Activated gamma-delta T cell treated with Interleukin-2 at 50 U/mL for 16 hours (primary cell): ENCODE measurements at regions not wholly inside any gene's neighbourhood (a gene's known extent, or its start where the extent isn't known, plus 50 kb on each side); places are given as distances from the start of the nearest gene placed in this dataset.
"Not testable (repeated sequence)": the region's sequence is repeated elsewhere in the genome, so short reads cannot be mapped to it uniquely, and the experiment has no call there.

Experiments used
- DNase-seq: peaks from one replicate; pipeline ENCODE4 v3.0.0-alpha.2; 2020

DNA sequence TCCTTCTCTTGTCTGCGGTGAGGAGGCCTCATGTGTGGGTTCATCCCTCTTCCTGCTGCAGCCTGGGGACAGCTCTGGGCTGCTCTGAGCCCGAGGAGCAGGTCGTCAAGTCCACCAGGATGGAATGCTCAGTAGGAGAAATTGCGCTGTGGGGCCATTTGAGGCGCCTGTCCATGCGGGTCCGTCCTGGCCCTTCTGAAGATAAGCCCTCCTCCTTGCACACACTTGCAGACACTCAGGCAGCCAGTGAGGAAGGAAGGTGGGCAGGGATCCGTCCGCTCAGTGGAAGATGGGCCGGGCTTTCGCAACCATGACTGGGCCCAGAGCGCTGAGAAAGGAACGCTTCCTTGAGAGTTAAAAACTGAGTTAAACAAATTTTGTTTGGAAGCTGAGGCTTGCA lies 356.8 kb downstream of the GLRX3 start:
- no peak for DNase-seq

DNA sequence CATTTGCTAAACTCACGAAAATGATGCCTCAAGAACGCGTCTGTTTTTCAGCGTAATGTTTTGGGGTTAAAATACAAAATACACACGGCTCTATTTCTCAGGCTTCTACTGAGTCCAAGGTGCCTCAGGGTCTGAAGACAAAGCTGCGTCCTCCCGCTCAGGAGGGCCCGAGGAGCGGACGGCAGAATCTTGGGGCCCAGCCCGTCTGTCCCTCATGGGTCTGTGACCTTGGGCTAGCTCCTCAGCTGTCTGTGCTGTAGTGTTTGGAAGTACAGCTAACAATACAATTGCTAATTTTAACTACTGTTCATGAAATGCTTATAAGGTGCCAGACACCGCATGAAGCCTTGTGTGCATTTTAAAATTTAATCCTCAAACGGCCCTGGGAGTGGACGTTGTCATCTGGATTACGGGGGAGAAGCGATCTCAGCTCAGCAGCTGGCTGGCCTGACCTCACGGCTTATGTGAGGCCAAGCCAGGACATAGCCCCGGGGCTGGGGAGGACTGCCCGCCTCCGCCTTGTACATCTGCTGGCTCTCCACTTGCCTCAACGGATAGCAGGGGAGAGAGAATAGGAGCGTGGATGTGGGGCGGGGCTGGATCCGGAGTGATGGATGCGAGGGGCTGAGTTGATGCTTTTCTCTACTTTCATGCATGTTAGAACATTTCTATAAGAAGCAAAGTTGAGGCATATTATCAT lies 357.4 kb downstream of the GLRX3 start:
- DNase-seq: no peak

DNA sequence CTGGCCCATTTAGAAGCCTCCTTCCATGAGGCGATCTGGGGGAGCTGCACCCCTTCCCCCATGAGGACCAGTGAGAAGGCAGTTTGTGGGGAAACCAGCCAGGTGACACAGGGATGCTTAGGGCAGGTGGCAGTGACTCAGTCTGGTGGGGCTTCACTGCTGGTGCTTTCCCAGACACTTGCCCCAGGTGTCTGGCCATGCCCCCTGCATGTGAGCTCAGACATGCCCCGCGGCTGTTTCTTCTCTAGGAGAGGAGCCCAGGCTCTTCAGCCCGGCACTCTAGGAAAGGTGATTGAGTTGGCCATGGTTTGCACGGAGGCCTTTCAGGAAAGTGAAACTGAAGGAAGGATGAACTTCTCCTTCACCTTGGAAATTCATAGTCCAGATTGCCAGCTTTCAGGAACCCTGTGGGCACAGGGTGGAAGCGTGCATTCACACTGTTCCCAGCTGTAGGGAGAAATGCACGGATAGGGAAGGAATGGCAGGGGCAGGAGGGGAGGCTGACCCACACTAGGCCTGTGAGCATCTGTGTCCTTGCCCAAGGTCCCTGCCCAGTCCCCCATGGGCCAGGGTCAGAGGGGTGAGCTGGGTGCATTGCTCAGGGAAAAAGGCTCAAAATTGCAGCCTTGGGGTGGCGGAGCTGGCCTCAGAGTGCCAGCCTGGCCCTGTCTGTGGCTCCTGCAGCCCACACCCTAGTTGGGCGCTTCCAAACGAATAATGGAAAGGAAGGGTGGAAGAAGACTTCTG lies 359.1 kb downstream of the GLRX3 start:
- DNase-seq: no peak

DNA sequence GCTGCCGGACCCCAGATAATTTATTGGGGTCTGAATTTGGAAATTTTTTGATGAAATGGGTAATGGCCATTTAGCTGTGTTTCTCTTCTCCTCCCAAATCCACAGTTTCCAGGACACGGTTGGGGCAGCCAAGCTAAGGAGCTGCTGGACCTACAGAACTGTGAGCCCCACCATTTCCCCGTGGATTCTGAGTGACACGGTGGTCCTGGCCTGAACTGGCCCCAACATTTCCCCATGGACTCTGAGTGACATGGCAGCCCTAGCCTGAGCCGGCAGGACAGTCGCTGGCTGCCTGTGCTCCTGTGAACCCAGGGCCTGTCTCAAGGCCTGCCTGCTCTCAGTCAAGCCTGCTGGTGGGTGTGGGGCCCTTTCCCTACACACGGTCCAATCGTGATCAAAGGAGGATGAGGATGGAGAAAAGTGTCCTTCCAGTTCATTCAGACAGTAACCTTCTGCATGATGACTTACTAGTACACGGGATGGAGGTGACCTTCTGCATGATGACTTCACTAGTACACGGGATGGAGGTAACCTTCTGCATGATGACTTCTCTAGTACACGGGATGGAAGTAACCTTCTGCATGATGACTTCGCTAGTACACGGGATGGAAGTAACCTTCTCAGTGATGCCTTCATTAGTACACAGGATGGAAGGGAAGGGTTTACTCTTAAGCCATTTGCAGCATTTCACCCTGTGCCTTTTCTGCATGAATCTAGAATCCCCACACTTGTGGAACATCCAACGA lies 359.9 kb downstream of the GLRX3 start:
- DNase-seq: no peak

DNA sequence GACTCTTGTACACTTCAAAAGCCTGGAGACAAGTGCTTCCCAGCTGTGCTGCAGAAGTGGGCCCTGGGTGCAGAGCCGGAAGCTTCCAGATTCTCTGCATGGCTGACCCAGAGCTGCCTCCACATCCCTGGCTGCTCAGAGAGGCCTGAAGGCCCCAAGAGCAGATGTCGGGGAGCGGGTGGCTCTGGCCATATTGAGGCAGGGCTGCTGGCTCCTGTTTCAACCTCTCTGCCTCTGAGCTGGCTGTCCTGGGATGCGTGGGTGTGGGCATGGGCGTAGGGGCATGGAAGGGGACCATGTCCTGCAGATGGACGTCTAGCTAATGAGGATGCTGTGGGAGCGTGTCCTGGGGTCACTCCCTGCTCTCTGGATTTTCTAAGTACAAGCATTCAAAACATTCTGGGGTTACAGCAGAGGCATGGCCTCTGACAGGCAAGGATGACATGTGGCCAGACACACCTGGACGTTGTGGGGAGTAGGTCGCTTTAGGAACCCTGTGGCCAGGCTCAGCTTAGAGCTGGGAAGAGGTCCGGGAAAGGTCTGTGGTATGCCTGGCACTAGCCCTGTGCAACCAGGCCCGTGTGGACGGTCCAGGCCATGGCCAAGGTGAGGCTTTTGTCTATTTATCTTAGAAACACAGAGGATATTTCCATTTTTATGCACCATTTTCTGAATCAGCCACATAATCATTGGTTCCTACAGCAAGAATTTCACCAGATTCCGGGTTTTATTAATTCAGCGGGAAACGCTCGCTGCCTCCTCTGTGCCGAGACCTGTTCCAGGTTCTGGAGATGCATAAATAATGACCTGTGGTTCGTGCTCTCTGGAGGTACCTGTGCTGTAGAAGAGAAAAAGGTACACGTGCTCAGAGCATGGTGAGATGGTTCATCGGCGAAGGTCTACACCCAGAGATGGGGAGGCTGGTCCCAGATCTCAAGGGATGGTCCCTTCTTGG lies 361.1 kb downstream of the GLRX3 start:
- no peak for DNase-seq

DNA sequence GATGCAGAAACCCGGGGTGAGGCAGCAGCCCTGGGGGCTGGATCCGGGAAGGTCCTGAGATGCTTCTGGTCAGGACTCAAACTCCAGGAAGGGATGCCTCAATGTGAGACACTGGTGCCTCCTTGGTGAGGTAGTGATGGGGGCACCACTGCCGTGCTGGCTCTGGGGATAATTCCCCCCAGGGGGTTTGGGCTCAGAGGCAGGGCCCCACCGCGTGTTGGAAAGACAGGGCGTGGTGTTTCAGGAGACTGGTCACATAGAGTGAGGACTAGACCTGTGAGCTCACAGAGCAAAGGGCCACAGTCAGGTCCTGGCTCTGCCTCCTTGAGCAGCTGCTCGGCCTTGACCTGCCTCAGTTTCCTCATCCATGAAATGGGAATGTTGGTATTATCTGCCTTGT lies 361.9 kb downstream of the GLRX3 start:
- DNase-seq: no peak

DNA sequence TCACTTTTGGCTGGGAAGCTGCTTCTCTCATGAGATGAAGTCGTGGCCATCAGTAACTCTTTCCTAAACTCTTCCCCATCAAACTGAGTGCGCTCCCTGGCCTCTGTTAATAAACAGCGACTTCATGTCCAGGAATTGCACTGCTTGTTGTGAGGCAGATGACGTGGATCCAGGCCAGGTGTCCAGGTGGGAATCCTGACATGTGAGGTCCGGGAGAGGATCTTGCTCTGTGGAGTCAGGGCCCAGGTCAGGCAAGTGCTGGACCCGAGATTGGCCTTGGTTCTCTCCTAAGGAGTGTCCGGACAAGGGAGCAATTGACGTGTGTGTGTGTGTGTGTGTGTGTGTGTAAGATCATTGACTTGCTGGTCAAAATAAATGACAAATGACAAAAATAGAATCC lies 362.7 kb downstream of the GLRX3 start:
- no peak for DNase-seq

DNA sequence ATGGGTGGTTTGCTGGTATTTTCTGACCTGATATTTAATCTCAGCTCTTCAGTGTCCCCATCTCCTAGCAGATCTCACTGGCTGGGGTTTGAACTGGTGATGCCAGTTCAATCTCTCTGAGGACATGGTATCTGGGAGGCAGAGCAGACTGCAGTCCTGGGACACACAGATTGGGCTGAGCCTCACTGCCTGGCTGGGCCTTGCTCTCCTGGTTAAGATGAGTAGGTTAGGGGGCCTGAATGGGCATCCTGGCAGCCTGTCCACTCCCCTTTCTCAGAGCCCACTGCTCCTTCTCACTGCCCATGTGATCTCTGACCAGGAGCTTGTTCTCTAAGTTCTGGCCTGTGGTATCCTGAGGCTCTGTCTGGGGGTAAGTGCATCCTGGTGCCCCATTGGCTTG lies 363.4 kb downstream of the GLRX3 start:
- DNase-seq: no peak

DNA sequence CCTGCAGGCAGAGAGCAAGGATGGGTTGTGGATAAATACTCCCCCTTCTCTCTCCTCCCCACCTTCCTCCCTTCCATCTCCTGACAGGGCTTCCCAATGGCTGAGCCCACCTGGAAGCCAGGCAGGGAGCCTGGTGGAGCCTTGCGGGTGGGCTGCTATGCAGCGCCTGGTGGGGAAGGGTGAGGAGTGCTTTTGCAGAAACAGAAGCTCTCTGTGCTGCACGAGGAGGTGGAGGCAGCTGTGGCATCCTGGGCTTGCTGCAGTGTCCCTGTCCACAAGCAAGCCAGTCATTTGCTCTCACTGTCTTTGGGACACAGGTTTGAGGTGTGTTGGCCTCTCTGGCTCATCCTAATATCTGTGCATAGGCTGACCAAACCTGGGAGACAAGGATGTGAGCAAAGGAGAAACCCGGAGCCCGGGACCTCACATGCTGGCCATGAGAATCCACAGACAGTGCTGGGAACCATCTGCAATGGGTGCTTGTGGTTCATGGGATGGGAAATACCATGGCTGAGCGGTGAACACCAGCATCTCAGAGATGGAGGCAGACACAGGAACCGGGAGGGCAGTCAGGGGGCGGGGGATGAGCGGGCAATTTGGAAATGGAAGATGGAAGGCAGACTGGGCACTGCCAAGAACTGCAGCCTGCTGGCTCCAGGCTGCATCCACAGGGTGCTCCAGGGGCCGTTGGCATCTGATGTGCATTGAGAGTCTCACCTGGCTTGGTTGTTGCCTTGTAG lies 364.2 kb downstream of the GLRX3 start:
- no peak for DNase-seq

DNA sequence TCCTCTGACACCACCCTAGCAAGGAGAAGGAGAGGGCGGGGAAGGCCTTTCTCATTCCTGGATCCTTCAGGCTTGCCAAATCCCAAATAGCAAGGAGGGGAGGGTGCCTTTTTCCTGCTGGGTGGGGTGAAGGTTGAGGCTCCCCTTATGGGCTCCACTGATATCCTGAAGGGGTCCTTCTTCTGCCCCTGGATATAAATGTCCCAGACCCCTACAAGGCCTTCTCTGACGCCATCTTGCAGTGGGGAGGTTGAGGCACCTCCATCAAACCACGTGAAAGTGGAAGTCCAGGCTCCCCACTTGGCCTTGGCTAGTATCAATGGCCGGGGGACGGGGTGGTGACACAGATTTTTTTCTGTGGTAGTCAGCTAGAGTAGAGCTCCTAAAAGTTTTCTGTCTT lies 371.3 kb downstream of the GLRX3 start:
- DNase-seq: no peak

DNA sequence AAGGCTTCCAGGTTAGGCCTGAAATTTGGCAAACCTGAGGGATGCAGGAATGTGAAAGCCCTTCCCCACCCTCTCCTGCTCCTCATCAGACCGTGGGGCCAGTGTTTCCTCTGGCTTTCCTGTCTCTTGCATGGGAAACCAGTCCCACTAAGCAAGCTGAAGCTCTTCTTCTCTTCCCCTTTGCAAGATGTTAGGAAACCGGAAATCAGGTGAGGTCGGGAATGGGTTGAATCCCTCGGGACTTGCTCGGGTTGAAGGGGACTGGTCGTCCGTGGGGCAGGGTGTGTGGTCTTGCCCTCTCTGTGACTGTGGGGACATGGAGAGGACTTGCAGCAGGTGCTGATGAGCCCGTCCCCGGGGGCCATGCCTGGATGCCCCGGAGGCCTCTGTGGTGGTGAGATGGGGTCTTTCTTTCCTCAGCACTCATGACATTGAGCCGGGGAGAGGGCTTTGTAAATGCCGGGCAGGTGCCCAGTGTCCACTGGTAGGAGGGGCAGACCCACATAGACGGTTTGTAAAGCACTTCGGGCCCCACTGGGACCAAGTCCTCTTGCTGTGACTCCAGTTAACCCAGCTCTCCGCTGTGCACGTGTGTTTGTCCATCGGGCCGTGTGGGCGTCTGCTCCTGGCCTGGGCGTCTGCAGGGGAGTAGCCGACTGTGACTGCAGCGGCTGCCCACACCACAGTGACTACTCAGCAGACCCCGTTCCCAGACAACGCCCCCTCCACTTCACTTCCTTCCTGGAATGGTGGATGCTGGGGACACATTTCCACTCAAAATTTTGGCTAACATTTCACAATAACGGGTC lies 373.9 kb downstream of the GLRX3 start:
- no peak for DNase-seq

DNA sequence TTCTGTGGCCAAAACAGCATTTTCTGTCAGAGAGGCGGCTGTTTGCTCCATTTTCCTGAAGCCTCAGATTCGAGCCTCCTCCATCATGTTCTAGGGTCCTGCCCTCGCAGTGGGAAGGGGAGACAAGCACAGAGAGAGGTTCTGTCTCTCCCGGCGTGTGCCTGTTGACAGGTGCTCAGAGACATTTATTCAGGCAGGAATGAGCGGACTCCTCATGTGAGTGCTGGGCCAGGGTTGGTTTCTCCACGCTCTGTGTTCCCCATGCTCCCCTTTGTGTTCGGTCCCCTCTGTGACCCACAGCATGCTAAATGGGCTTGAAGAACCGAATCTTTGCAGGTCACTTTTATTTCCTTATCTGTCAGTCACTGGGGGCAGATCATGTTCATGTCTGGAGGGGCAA lies 374.6 kb downstream of the GLRX3 start:
- DNase-seq: no peak

DNA sequence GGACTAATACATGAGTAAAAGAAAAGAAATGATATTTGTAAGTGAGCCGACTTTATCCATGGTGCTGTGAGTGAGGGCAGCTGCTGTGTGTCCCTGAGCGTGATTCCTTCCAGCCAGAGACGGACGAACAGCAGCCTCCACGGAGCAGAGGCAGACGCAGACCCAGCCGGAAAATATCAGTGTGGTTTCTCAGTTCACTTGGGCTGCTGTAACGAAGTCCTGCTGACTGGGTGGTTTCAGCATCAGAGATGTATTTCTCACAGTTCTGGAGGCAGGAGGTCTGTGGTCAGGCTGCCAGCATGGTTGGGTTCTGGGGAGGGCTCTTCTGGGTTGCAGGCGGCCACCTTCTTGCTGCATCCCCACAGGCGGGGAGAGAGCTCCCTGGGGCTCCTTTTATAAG lies 375.6 kb downstream of the GLRX3 start:
- no peak for DNase-seq

DNA sequence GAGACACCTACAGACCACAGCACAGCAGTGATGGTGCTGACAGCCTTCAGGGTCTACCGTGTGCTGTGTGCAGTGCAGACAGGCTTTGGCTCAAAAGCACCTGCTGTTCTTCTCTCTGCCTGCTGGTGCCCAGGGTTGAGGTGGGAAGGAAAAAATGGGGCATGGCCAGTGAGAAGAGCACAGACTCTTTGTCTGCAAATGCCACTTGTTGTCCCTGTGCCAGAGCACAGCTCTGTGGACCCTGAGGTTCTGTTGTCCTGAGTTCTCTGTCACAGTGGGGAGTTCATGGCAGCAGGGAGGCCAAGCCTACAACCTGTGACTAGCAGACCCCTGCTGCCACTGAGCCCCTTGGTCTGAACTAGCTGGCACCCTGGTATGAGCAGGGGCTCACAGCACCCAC lies 376.7 kb downstream of the GLRX3 start:
- no peak for DNase-seq

DNA sequence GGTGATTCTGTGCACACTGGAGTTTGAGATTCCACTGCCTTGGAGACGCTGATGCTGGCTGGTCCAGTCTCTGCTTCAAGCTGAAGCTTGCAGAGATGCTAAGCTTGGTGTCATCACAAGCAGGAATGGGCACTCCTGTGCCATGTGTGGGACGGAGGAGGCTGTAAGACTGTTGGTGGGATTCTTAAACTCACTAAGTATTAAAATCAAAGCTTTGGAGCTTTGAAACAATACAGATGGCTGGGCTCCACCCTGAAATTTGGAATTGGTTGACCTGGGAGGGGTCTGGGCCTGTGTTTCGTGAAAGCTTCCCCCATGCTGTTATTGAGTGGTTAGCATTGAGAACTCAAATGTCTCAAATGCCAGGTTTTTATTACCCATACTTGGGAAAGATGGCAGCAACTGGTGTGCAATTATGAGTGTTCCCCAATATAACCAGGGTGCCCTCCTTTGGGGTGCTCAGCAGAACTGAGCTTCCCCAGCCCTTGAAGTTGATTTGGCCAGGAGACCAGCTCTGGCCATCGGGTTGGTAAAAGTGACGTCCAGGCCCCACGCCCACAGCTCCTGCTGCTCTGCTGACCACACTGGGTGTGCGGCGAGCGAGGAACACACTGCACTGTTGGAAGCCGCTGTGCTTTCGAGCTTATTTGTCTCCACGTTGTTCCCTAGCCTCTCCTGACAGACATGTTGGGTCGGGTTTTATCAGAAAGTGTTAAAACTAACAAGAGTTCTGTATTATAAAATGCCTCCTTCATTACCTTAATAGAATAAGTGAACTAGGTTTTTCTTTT lies 377.7 kb downstream of the GLRX3 start:
- DNase-seq: no peak

DNA sequence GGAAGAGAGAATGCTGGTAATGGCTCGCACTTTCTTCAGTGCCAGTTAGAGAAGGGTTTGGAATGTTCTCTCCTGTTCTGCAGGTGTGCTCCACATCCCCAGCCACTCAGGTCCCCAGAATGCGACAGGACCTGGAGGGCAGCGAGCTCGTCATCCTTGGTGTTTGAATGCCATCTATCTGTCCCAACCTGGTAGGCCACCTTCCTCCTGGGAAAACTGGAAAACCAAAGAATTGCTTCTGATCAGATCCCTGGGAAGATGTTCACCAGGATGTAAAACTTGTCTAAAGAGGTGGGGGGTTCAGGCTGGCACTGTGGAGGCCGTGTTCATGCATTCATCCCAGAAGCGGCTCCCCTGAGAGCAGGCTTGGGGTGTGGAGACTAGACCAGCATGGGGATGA lies 379.5 kb downstream of the GLRX3 start:
- no peak for DNase-seq

DNA sequence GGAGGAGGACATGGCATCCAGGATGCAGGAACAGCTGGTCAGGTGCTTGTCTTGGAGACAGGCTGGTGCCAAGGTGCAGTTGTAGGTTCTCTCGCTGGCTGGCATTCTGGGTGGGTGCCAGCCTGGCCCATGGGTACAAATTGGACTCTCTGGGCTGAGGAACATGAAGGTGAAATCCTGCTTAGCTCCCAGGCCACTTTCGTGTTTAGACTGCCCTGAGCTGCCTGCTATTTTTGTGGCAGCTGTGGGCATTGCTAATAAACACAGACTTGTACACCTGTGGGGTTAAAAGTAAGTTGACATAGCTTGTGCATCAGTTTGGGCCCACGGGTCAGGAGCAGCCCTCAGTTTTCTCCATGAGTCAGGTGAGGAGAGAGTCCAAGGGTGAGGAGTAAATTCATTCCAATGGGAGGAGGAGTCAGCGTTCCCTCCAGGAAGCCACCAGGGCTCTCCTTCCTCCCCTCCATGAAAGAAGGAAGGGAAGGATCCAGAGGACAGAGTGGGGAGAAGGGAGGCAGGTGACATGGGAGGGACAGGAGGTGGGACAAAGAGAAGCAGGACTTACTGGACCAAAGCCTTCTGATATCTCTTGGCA lies 380.0 kb downstream of the GLRX3 start:
- no peak for DNase-seq

DNA sequence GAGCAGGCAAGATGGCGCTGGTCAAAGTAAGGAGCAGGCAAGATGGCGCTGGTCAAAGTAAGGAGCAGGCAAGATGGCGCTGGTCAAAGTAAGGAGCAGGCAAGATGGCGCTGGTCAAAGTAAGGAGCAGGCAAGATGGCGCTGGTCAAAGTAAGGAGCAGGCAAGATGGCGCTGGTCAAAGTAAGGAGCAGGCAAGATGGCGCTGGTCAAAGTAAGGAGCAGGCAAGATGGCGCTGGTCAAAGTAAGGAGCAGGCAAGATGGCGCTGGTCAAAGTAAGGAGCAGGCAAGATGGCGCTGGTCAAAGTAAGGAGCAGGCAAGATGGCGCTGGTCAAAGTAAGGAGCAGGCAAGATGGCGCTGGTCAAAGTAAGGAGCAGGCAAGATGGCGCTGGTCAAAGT lies 382.7 kb downstream of the GLRX3 start:
- not testable (repeated sequence) for DNase-seq

DNA sequence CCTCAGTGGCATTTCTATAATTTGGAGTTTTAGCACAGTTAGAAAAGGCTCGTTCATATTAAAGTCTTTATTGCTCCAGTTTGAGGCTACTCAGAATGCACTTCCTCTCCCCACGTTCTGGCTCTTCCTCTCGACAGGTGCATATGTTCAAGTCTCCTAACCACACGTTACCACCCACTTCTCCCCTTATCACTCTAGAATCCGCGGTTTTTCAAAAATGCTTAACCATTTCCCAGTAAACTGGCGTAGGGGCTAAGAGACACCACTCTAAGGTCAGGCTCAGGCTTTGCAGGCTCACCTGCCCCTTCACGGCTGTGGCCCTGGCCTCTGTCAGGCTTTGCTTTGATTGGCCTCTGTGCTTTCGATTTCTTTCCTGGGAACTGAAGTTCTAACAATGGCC lies 383.6 kb downstream of the GLRX3 start:
- no peak for DNase-seq

DNA sequence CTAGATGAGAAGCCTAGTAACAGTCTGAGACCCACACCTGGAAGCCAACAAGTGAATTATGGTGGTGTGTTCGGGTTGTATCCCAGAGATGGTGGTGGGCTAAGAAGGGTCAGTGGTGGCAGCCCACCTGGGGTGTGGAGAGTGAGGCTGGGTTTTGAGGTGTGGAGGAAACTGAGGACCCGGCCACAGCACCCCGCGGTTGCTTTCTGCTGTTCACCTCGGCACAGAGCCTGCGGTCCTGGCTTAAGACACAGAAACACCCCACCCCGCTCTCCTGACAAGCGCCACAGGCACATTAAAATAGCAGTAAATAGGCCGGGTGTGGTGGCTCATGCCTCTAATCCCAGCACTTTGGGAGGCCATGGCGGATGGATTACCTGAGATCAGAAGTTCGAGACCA lies 395.1 kb downstream of the GLRX3 start:
- DNase-seq: no peak
